ENCODE measurements at regions not wholly inside any gene's neighbourhood (a gene's known extent, or its start where the extent isn't known, plus 50 kb on each side); places are given as distances from the start of the nearest gene placed in this dataset.
"Not testable (repeated sequence)": the region's sequence is repeated elsewhere in the genome, so short reads cannot be mapped to it uniquely, and the experiment has no call there.

DNA sequence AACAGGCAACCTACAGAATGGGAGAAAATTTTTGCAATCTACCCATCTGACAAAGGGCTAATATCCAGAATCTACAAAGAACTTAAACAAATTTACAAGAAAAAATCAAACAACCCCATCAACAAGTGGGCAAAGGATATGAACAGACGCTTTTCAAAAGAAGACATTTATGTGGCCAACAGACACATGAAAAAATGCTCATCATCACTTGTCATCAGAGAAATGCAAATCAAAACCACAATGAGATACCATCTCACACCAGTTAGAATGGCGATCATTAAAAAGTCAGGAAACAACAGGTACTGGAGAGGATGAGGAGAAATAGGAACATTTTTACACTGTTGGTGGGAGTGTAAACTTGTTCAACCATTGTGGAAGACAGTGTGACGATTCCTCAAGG, 321.6 kb downstream of the RPLP1 start:
- TF ChIP-seq, protein P1, sequence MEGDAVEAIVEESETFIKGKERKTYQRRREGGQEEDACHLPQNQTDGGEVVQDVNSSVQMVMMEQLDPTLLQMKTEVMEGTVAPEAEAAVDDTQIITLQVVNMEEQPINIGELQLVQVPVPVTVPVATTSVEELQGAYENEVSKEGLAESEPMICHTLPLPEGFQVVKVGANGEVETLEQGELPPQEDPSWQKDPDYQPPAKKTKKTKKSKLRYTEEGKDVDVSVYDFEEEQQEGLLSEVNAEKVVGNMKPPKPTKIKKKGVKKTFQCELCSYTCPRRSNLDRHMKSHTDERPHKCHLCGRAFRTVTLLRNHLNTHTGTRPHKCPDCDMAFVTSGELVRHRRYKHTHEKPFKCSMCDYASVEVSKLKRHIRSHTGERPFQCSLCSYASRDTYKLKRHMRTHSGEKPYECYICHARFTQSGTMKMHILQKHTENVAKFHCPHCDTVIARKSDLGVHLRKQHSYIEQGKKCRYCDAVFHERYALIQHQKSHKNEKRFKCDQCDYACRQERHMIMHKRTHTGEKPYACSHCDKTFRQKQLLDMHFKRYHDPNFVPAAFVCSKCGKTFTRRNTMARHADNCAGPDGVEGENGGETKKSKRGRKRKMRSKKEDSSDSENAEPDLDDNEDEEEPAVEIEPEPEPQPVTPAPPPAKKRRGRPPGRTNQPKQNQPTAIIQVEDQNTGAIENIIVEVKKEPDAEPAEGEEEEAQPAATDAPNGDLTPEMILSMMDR (IDR thresholded peaks at IDR 0.05): not testable (repeated sequence)
- not testable (repeated sequence) for TF ChIP-seq POLR2A (IDR thresholded peaks at IDR 0.05; ENCODE audit: low read depth)

Data from esophagus muscularis mucosa (tissue), 3 donors.